HepG2 (cell line): ENCODE measurements at regions not wholly inside any gene's neighbourhood (a gene's known extent, or its start where the extent isn't known, plus 50 kb on each side); places are given as distances from the start of the nearest gene placed in this dataset.
"Not testable (repeated sequence)": the region's sequence is repeated elsewhere in the genome, so short reads cannot be mapped to it uniquely, and the experiment has no call there.

Experiments
- ATAC-seq: fragments of 200-7000 bp; cut with Tn5 transposase; 3 replicates; pipeline ENCODE4 v1.9.1; 2020; ENCODE audit warnings: mild to moderate bottlenecking, moderate library complexity
- BruUV-seq: library from RNA; stranded (reverse); fragments of 400-500 nt; replicated peaks from 2 replicates; lab custom pipeline; 2021; lab: Mats Ljungman, UMichigan
- CTCF ChIA-PET: fragments of 300-600 bp; formaldehyde crosslinking; extraction: SDS; loops from one replicate; lab custom pipeline; 2021; ENCODE audit warnings: low total read pairs, inconsistent platforms, low intra/inter-chr PET ratio; lab: Yijun Ruan, JAX
- POLR2A ChIA-PET: fragments of 350-600 bp; sonication (Branson Sonifier 250); formaldehyde crosslinking; loops from one replicate; lab custom pipeline; 2020; ENCODE audit warnings: antibody characterized with exemption, inconsistent platforms; lab: Yijun Ruan, JAX
- DNase-seq: peaks from one replicate; pipeline ENCODE4 v3.0.0-alpha.2; 2015; ENCODE audit warnings: low spot score
- FAIRE-seq: peaks from 3 replicates; lab custom pipeline; 2011; peaks lifted over from hg19 to GRCh38; lab: Jason Lieb, UNC
- H2AFZ ChIP-seq: one replicate; pipeline ENCODE4 v1.6.1; 2011; ENCODE audit warnings: low read length, inconsistent platforms
- H3K27ac ChIP-seq: fragments of 300-600 bp; 3 replicates; pipeline ENCODE4 v1.8.0; 2011; ENCODE audit warnings: mixed run types, mild to moderate bottlenecking, mixed read lengths, low read length, inconsistent platforms; ENCODE audit not compliant: insufficient read depth; ENCODE audit errors: extremely low read length
- H3K27me3 ChIP-seq, 2 experiments: fragments of 200-600 bp in 1 of 2; 2 replicates in 1 of 2; 3 replicates in 1 of 2; pipeline versions ENCODE4 v1.6.0 to v1.8.0; 2011; ENCODE audit warnings: low read length in 2 of 2, mild to moderate bottlenecking in 2 of 2, moderate library complexity in 2 of 2, inconsistent platforms in 1 of 2; ENCODE audit not compliant: insufficient read depth in 2 of 2, control insufficient read depth in 1 of 2
- H3K36me3 ChIP-seq, 2 experiments: fragments of 200-600 bp in 1 of 2; replicated peaks in 1 of 2; 2 replicates in 1 of 2; 3 replicates in 1 of 2; pipeline versions ENCODE4 v1.5.1 to v1.8.0; 2011; ENCODE audit warnings: low read length in 2 of 2, inconsistent platforms in 1 of 2; ENCODE audit not compliant: insufficient read depth in 2 of 2, control insufficient read depth in 1 of 2
- H3K4me1 ChIP-seq: 2 replicates; pipeline ENCODE4 v1.5.1; 2012; ENCODE audit warnings: low read length, inconsistent platforms; ENCODE audit not compliant: insufficient read depth
- H3K4me2 ChIP-seq: 2 replicates; pipeline ENCODE4 v1.6.0; 2011; ENCODE audit warnings: low read depth, low read length, inconsistent platforms
- H3K4me3 ChIP-seq, 3 experiments: fragments of 200-600 bp in 1 of 3; sonication (generic), shearing (Covaris generic) in 1 of 3; replicated peaks in 1 of 3; 2 replicates each; pipeline ENCODE4 v1.5.1; 2011 to 2016; ENCODE audit warnings: low read length in 3 of 3, inconsistent platforms in 2 of 3, low read depth in 2 of 3, mild to moderate bottlenecking in 2 of 3, control low read depth in 1 of 3, mixed read lengths in 1 of 3; ENCODE audit not compliant: insufficient read depth in 1 of 3
- H3K79me2 ChIP-seq: one replicate; pipeline ENCODE4 v1.6.1; 2011; ENCODE audit warnings: low read length, inconsistent platforms; ENCODE audit not compliant: insufficient read depth
- H3K9ac ChIP-seq: 2 replicates; pipeline ENCODE4 v1.6.0; 2011; ENCODE audit warnings: mild to moderate bottlenecking, low read depth, low read length, inconsistent platforms; ENCODE audit not compliant: insufficient read depth
- H3K9me3 ChIP-seq: 2 replicates; pipeline ENCODE4 v1.5.1; 2012; ENCODE audit warnings: mild to moderate bottlenecking, low read length
- H4K20me1 ChIP-seq: 2 replicates; pipeline ENCODE4 v1.6.0; 2011; ENCODE audit warnings: inconsistent platforms, mild to moderate bottlenecking, low read length, moderate library complexity; ENCODE audit not compliant: insufficient read depth
- NR2C2 ChIP-seq: sonication (generic); formaldehyde crosslinking; IDR thresholded peaks from 2 replicates; pipeline ENCODE4 v1.4.0; 2020; ENCODE audit warnings: missing genetic modification reagents, mild to moderate bottlenecking, moderate library complexity, borderline replicate concordance
- TAF15 ChIP-seq: fragments of 200-400 bp; formaldehyde crosslinking; IDR thresholded peaks from one replicate; pipeline ENCODE4 v1.6.1; 2018; ENCODE audit warnings: mild to moderate bottlenecking, low read depth, low read length; ENCODE audit not compliant: poor library complexity, severe bottlenecking
- ZNF282 ChIP-seq: fragments of 450-650 bp; IDR thresholded peaks from 2 replicates; pipeline ENCODE4 v1.6.1; 2018; ENCODE audit not compliant: partially characterized antibody
- ZNF326 ChIP-seq: sonication (generic); formaldehyde crosslinking; IDR thresholded peaks from 2 replicates; pipeline ENCODE4 v1.4.0; 2020; ENCODE audit warnings: missing genetic modification reagents, borderline replicate concordance
- ZNF562 ChIP-seq: sonication (generic); formaldehyde crosslinking; IDR thresholded peaks from 2 replicates; pipeline ENCODE4 v1.8.0; 2022; ENCODE audit warnings: missing genetic modification reagents, borderline replicate concordance
- WGBS: methylation state at CpG from one replicate; pipeline ENCODE4 v1.1.6; 2017; ENCODE audit warnings: low lambda C conversion rate; 5-methylcytosine and 5-hydroxymethylcytosine counted together
- in situ Hi-C: cut with HindIII; loops from 2 replicates; pipeline ENCODE4 v1.10.0; 2017; ENCODE audit warnings: low pct_unique_long_range_greater_than_20kb; ENCODE audit not compliant: extremely low pct_ligation_motif_present
- intact Hi-C: fragments of 100-400 bp; cut with micrococcal nuclease; formaldehyde crosslinking; loops from one replicate; pipeline ENCODE4 v1.10.0; 2022; ENCODE audit not compliant: unreplicated experiment
- TF ChIP-seq, protein P1 (sequence below): sonication (generic); formaldehyde crosslinking; IDR thresholded peaks from 2 replicates; pipeline ENCODE4 v1.4.0; 2020; ENCODE audit warnings: mild to moderate bottlenecking, missing genetic modification reagents

DNA sequence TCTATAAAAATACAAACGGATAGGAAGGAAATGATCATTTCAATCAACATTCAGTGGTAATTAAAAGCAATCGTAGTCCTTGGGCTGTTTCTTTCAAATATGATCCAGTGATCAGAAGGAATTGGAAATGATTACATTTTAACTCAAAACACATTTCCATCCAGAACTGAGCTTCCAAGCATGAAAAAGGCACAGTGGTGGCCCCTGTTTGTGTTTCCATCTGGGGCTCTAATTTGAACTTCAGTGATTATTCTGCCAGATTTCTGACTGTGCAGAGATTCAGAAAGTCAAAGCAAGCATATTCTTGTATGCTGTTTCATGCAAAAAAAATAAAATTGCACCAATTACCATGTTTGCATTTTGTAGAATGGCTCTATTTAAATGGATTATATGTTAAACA, 157.0 kb upstream of the LMNTD1 start:
- in situ Hi-C loops = no loop called here

DNA sequence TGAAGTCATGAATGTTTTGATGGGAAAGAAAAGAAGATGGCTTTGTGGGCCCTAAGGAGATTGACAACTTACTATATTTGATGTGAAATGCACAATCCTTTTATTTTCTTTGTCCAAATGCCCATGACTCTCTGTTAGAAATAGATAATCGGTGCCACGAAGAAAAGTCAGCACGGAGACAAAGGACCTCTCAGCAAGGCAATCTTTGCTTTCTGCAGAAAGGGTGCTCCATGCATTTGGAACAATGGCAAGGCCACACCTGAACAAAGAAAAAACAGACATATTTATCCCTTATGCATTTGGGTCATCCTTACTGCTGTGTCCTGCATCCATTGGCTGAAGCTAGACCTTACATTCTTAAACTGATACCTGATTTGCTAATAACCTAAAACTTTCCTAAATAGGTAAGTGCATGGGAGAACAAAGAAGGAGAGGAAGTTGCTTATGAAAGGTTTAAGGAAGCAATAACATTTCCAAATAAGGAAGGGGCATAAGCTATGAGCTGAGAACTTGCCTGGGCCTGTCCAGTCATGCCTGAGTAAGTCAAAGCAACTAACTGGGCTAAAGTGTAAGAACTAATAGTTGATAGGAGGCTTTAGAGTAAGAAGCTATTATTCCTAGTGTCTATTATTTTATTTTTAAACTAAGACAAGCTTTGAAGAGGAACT, 158.0 kb upstream of the LMNTD1 start:
- ATAC-seq, POLR2A ChIA-PET, H4K20me1 ChIP-seq, H3K27me3 ChIP-seq, H3K36me3 ChIP-seq, H3K27ac ChIP-seq, DNase-seq, H3K79me2 ChIP-seq, H3K9ac ChIP-seq, H3K4me3 ChIP-seq, in situ Hi-C loops, H3K4me1 ChIP-seq, H2AFZ ChIP-seq, H3K4me2 ChIP-seq, intact Hi-C loops, BruUV-seq, CTCF ChIA-PET, FAIRE-seq: not testable (repeated sequence)
- WGBS = 36% methylated on average over 3 of the region's 3 CpGs
- H3K9me3 ChIP-seq = peaks cover 16% of the 10 kb centered on the region
- peak; percentile 40; the same call in 1 of the 2 replicates for TF ChIP-seq ZNF562 (CRISPR knock-in tag)

More for the DNA sequence above, 157.0 kb upstream of the LMNTD1 start:
- Histone ChIP-seq H3K4me3 (no peak overlapping the region), H3K9ac (no peak overlapping the region)
- intact Hi-C loops = no loop called here
- TF ChIP-seq, protein P1, sequence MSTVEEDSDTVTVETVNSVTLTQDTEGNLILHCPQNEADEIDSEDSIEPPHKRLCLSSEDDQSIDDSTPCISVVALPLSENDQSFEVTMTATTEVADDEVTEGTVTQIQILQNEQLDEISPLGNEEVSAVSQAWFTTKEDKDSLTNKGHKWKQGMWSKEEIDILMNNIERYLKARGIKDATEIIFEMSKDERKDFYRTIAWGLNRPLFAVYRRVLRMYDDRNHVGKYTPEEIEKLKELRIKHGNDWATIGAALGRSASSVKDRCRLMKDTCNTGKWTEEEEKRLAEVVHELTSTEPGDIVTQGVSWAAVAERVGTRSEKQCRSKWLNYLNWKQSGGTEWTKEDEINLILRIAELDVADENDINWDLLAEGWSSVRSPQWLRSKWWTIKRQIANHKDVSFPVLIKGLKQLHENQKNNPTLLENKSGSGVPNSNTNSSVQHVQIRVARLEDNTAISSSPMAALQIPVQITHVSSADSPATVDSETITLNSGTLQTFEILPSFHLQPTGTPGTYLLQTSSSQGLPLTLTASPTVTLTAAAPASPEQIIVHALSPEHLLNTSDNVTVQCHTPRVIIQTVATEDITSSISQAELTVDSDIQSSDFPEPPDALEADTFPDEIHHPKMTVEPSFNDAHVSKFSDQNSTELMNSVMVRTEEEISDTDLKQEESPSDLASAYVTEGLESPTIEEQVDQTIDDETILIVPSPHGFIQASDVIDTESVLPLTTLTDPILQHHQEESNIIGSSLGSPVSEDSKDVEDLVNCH (CRISPR knock-in tag) = no peak
- TF ChIP-seq ZNF326 (CRISPR knock-in tag) (no peak), ZNF282 (no peak), TAF15 (no peak), NR2C2 (CRISPR knock-in tag) (no peak)
- TF ChIP-seq, all 625 proteins: peak for 0
- Histone ChIP-seq H3K9me3 (peaks cover 16% of the 10 kb centered on the region), H3K4me1 (no peaks in the 10 kb centered on the region), H2AFZ (no peak overlapping the region), H3K27ac (no peak overlapping the region), H3K27me3 (no peaks in the 10 kb centered on the region), H3K79me2 (no peaks in the 10 kb centered on the region), H4K20me1 (no peaks in the 10 kb centered on the region), H3K36me3 (no peaks in the 10 kb centered on the region), H3K4me2 (no peak overlapping the region)
- POLR2A ChIA-PET = no interaction called here
- ATAC-seq (no peak), FAIRE-seq (no peak), DNase-seq (no peak)
- 1% methylated on average over 2 of the region's 2 CpGs for WGBS
- CTCF ChIA-PET = no interaction called here
- BruUV-seq = no TSS peak
